CD14-positive monocyte (primary cell): ENCODE measurements at regions not wholly inside any gene's neighbourhood (a gene's known extent, or its start where the extent isn't known, plus 50 kb on each side); places are given as distances from the start of the nearest gene placed in this dataset.

Source experiments
- DNase-seq, 3 donors: peaks; one replicate each; pipeline ENCODE4 v3.0.0-alpha.2; 2011 to 2022
- H2AFZ ChIP-seq: 2 replicates; pipeline ENCODE4 v1.6.0; 2012; ENCODE audit warnings: mild to moderate bottlenecking, low read depth, low read length, inconsistent platforms; ENCODE audit not compliant: insufficient read depth, poor library complexity, severe bottlenecking
- H3K27ac ChIP-seq, 2 donors: 1 replicate in 1 of 2; 2 replicates in 1 of 2; pipeline ENCODE4 v1.5.1; 2012 to 2013; ENCODE audit warnings: low read length in 2 of 2, control low read depth in 1 of 2, inconsistent platforms in 1 of 2, low read depth in 1 of 2, mild to moderate bottlenecking in 1 of 2
- H3K27me3 ChIP-seq, 2 donors: one replicate each; pipeline versions ENCODE4 v1.6.0 to v1.6.1; 2011 to 2013; ENCODE audit warnings: low read length in 2 of 2; ENCODE audit not compliant: control insufficient read depth in 2 of 2, insufficient read depth in 2 of 2
- H3K36me3 ChIP-seq, 2 donors: replicated peaks in 1 of 2; 1 replicate in 1 of 2; 2 replicates in 1 of 2; pipeline versions ENCODE4 v1.5.1 to v1.6.1; 2012 to 2013; ENCODE audit warnings: low read length in 2 of 2, control low read depth in 1 of 2, inconsistent platforms in 1 of 2, mild to moderate bottlenecking in 1 of 2; ENCODE audit not compliant: insufficient read depth in 2 of 2, control insufficient read depth in 1 of 2
- H3K4me1 ChIP-seq, 2 donors: 1 replicate in 1 of 2; 2 replicates in 1 of 2; pipeline versions ENCODE4 v1.5.1 to v1.6.1; 2012 to 2013; ENCODE audit warnings: low read length in 2 of 2, control low read depth in 1 of 2, inconsistent platforms in 1 of 2, mild to moderate bottlenecking in 1 of 2, moderate library complexity in 1 of 2; ENCODE audit not compliant: insufficient read depth in 2 of 2, control insufficient read depth in 1 of 2
- H3K4me2 ChIP-seq: replicated peaks from 2 replicates; pipeline ENCODE3; 2012; ENCODE audit warnings: low read length, moderate library complexity, mild to moderate bottlenecking; ENCODE audit not compliant: poor library complexity, severe bottlenecking; ENCODE audit errors: extremely low read depth
- H3K4me3 ChIP-seq, 3 experiments: fragments of 200-600 bp in 1 of 3; sonication (generic) in 1 of 3; replicated peaks in 1 of 3; 1 replicate in 2 of 3; 2 replicates in 1 of 3; pipeline ENCODE4 v1.5.1; 2011 to 2013; ENCODE audit warnings: low read length in 3 of 3, mild to moderate bottlenecking in 3 of 3, control low read depth in 2 of 3, low read depth in 2 of 3, inconsistent platforms in 1 of 3, moderate library complexity in 1 of 3
- H3K79me2 ChIP-seq: 2 replicates; pipeline ENCODE4 v1.6.0; 2012; ENCODE audit warnings: mild to moderate bottlenecking, control low read depth, inconsistent platforms, low read length, moderate library complexity; ENCODE audit not compliant: insufficient read depth
- H3K9ac ChIP-seq: 2 replicates; pipeline ENCODE4 v1.6.0; 2017; ENCODE audit warnings: low read length, mild to moderate bottlenecking; ENCODE audit not compliant: insufficient read depth, poor library complexity, severe bottlenecking
- H3K9me3 ChIP-seq, 2 donors: replicated peaks in 1 of 2; 1 replicate in 1 of 2; 2 replicates in 1 of 2; pipeline versions ENCODE4 v1.5.1 to v1.6.1; 2012 to 2013; ENCODE audit warnings: low read length in 2 of 2, control low read depth in 1 of 2; ENCODE audit not compliant: control insufficient read depth in 1 of 2, insufficient read depth in 1 of 2
- H4K20me1 ChIP-seq: 2 replicates; pipeline ENCODE4 v1.6.0; 2012; ENCODE audit warnings: mild to moderate bottlenecking, low read length, control low read depth, moderate library complexity; ENCODE audit not compliant: insufficient read depth
- H3K27ac Mint-ChIP-seq, 7 donors: one replicate each; pipeline ENCODE4 v1.8.0; 2020; ENCODE audit warnings: mild to moderate bottlenecking in 7 of 7, mixed read lengths in 7 of 7, moderate library complexity in 6 of 7, inconsistent platforms in 2 of 7
- H3K27me3 Mint-ChIP-seq, 3 donors: one replicate each; pipeline ENCODE4 v1.8.0; 2021 to 2022; ENCODE audit warnings: low read depth in 3 of 3, mild to moderate bottlenecking in 3 of 3, mixed read lengths in 3 of 3, moderate library complexity in 3 of 3, inconsistent platforms in 1 of 3
- H3K36me3 Mint-ChIP-seq, 2 donors: one replicate each; pipeline ENCODE4 v1.8.0; 2020; ENCODE audit warnings: mixed read lengths in 2 of 2, inconsistent platforms in 1 of 2, mild to moderate bottlenecking in 1 of 2
- H3K4me1 Mint-ChIP-seq: one replicate; pipeline ENCODE4 v1.8.0; 2020; ENCODE audit warnings: mild to moderate bottlenecking, mixed read lengths
- H3K4me3 Mint-ChIP-seq, 2 donors: one replicate each; pipeline ENCODE4 v1.8.0; 2020; ENCODE audit warnings: mild to moderate bottlenecking in 2 of 2, mixed read lengths in 2 of 2, moderate library complexity in 1 of 2
- H3K9me3 Mint-ChIP-seq, 7 donors: one replicate each; pipeline ENCODE4 v1.8.0; 2020 to 2022; ENCODE audit warnings: mixed read lengths in 7 of 7, mild to moderate bottlenecking in 6 of 7, moderate library complexity in 6 of 7, inconsistent platforms in 2 of 7
- WGBS: methylation state at CpG from one replicate; pipeline ENCODE4 v1.1.5; 2013; ENCODE audit warnings: missing lambda C conversion rate; ENCODE audit not compliant: insufficient coverage; 5-methylcytosine and 5-hydroxymethylcytosine counted together
- intact Hi-C, 2 donors: fragments of 100-400 bp; cut with micrococcal nuclease; formaldehyde crosslinking; loops; one replicate each; pipeline versions ENCODE4 v1.15.0 to v1.15.1; 2023
- TF ChIP-seq, protein P1 (sequence below): fragments of 200-600 bp; IDR thresholded peaks from one replicate; pipeline ENCODE4 v1.8.0; 2022; ENCODE audit warnings: antibody characterized with exemption, mild to moderate bottlenecking

DNA sequence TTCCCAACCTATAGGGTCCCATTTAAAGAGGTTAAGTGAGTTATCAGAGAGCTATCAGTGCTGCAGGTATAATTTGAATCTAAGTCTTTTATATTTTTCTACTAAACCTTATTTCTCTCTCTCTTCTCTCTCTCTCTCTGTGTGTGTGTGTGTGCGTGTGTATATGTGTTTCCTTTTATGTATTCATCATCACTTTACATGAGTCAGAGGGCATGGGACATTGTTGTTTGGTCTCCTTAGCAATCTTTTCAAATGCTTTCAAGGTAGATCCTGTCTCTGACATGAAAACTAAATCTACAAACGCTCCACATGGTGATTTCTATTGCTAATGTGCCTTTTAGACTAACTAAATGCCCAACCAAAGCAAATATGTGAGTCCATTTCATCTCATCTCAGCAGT lies 459.7 kb downstream of the BTG1 start:
- H3K9ac ChIP-seq, result no peak overlapping the region
- WGBS, result no CpG with 5 or more reads among the region's 2 CpGs
- TF ChIP-seq, protein P1, sequence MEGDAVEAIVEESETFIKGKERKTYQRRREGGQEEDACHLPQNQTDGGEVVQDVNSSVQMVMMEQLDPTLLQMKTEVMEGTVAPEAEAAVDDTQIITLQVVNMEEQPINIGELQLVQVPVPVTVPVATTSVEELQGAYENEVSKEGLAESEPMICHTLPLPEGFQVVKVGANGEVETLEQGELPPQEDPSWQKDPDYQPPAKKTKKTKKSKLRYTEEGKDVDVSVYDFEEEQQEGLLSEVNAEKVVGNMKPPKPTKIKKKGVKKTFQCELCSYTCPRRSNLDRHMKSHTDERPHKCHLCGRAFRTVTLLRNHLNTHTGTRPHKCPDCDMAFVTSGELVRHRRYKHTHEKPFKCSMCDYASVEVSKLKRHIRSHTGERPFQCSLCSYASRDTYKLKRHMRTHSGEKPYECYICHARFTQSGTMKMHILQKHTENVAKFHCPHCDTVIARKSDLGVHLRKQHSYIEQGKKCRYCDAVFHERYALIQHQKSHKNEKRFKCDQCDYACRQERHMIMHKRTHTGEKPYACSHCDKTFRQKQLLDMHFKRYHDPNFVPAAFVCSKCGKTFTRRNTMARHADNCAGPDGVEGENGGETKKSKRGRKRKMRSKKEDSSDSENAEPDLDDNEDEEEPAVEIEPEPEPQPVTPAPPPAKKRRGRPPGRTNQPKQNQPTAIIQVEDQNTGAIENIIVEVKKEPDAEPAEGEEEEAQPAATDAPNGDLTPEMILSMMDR, result no peak
- H3K4me1 Mint-ChIP-seq, result peaks cover 2% of the 10 kb centered on the region
- H3K79me2 ChIP-seq, result no peaks in the 10 kb centered on the region
- H3K4me3 ChIP-seq, result no peak overlapping the region
- H3K27me3 ChIP-seq, result no peaks in the 10 kb centered on the region
- no peaks in the 10 kb centered on the region for H3K36me3 Mint-ChIP-seq
- no peak for DNase-seq
- no peaks in the 10 kb centered on the region for H3K4me1 ChIP-seq
- peaks cover 0 to 3% (median 0%) of the 10 kb centered on the region in 7 donors for H3K9me3 Mint-ChIP-seq
- H3K4me3 Mint-ChIP-seq, result no peak overlapping the region
- H3K27ac ChIP-seq, result no peak overlapping the region
- no peak overlapping the region for H3K27ac Mint-ChIP-seq
- intact Hi-C loops, result no loop called here
- no peaks in the 10 kb centered on the region for H3K27me3 Mint-ChIP-seq
- H2AFZ ChIP-seq, result no peak overlapping the region
- H3K4me2 ChIP-seq, result no peak overlapping the region
- no peaks in the 10 kb centered on the region for H3K9me3 ChIP-seq
- H4K20me1 ChIP-seq, result no peaks in the 10 kb centered on the region
- H3K36me3 ChIP-seq, result no peaks in the 10 kb centered on the region

DNA sequence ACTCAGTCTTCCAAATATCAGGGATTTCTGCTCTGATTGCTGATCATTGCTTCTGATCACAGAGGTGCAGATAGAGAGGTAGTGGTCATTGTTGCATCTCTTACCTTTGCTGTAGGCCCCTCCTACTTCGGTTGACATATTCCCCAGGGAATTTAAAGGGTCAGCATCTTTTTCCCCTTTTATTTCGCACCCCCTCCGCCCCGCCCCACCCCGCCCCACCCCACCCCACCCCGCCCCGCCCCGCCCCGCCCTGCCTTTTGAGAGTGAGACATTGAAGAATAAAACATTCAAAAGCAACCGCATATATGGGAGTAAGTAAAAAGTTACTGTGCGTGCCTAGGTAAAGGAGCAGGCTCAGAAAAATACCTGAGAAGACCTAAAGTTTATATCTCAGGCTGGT lies 463.9 kb downstream of the BTG1 start:
- Histone ChIP-seq H3K79me2 (no peaks in the 10 kb centered on the region), H3K4me3 (no peak overlapping the region), H3K27me3 (no peaks in the 10 kb centered on the region), H3K9ac (no peak overlapping the region), H3K27ac (no peak overlapping the region), H3K9me3 (peaks cover 0 to 4% of the 10 kb centered on the region in 2 donors), H3K4me1 (no peaks in the 10 kb centered on the region), H3K36me3 (no peaks in the 10 kb centered on the region), H2AFZ (no peak overlapping the region), H3K4me2 (no peak overlapping the region), H4K20me1 (no peaks in the 10 kb centered on the region)
- TF ChIP-seq, protein P1, result no peak
- no peaks in the 10 kb centered on the region for H3K36me3 Mint-ChIP-seq
- no peak for DNase-seq
- H3K4me3 Mint-ChIP-seq, result no peak overlapping the region
- intact Hi-C loops, result no loop called here
- no CpG with 5 or more reads among the region's 11 CpGs for WGBS
- no peak overlapping the region for H3K27ac Mint-ChIP-seq
- H3K9me3 Mint-ChIP-seq, result peaks cover 0 to 7% (median 2%) of the 10 kb centered on the region in 7 donors
- no peaks in the 10 kb centered on the region for H3K4me1 Mint-ChIP-seq
- no peaks in the 10 kb centered on the region for H3K27me3 Mint-ChIP-seq
